ENCODE measurements at regions not wholly inside any gene's neighbourhood (a gene's known extent, or its start where the extent isn't known, plus 50 kb on each side); places are given as distances from the start of the nearest gene placed in this dataset.

DNA sequence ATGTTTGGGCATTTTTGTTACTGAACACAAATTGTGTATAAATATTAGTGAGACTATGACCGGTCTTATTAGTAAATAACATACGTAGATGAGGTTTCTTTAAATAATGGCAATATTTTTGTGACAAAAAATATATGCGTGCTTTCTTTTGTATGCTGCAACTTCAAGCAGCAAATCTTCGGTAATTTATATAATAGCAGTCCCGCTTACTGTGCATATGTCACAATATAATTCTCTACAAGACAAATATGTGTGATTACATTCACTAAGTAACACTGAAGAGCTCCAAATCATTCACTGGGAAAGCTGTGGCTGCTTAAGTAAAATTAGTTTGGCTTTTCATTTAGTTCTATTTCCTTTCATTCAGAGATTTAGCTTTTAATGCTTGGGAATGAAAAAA is 376.0 kb downstream of the CYLC2 start:
- Histone ChIP-seq H3K4me3 (ENCODE audit: low read length) (no peak overlapping the region), H3K79me2 (ENCODE audit: low read length) (no peaks in the 10 kb centered on the region), H3K9me2 (replicated peaks; ENCODE audit: insufficient read depth, low read length) (no peaks in the 10 kb centered on the region), H3K27me3 (ENCODE audit: low read length) (no peaks in the 10 kb centered on the region), H3K36me3 (ENCODE audit: insufficient read depth, low read length) (no peaks in the 10 kb centered on the region), H3K4me1 (ENCODE audit: low read length) (no peaks in the 10 kb centered on the region), H4K20me1 (ENCODE audit: insufficient read depth, low read depth, low read length) (no peaks in the 10 kb centered on the region), H3K9me3 (ENCODE audit: low read length) (peaks cover 10% of the 10 kb centered on the region), H3K27ac (ENCODE audit: low read length) (no peak overlapping the region), H2AFZ (ENCODE audit: low read length) (no peak overlapping the region), H3K4me2 (ENCODE audit: low read depth, low read length, poor library complexity, severe bottlenecking) (no peak overlapping the region), H3K9ac (ENCODE audit: low read length) (no peak overlapping the region)
- DNase-seq = no peak

DNA sequence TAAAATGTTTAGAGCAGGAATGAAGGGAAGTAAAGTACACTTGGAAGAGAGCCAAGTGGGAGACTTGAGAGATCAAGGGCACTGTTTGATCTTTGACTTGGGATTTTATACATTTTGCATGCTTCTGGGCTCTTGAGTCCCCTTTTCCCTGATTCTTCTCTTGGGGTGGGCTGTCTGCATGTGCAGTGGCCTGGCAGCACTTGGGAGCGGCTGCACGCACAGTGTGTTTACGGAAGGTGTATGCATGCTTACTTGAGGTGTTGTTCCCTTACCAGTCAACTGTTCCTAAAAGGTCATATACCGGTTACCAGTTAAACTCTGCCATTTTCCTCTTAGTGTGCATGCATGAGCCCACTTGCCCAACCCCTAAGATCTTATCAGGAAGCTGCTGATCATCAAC is 377.7 kb downstream of the CYLC2 start:
- Histone ChIP-seq H3K9ac (ENCODE audit: low read length) (no peak overlapping the region), H3K4me2 (ENCODE audit: low read depth, low read length, poor library complexity, severe bottlenecking) (no peak overlapping the region), H3K27ac (ENCODE audit: low read length) (no peak overlapping the region), H3K9me3 (ENCODE audit: low read length) (peaks cover 6% of the 10 kb centered on the region), H3K4me1 (ENCODE audit: low read length) (no peaks in the 10 kb centered on the region), H3K4me3 (ENCODE audit: low read length) (no peak overlapping the region), H2AFZ (ENCODE audit: low read length) (no peak overlapping the region), H3K36me3 (ENCODE audit: insufficient read depth, low read length) (no peaks in the 10 kb centered on the region), H3K79me2 (ENCODE audit: low read length) (no peaks in the 10 kb centered on the region), H4K20me1 (ENCODE audit: insufficient read depth, low read depth, low read length) (no peaks in the 10 kb centered on the region), H3K27me3 (ENCODE audit: low read length) (no peaks in the 10 kb centered on the region), H3K9me2 (replicated peaks; ENCODE audit: insufficient read depth, low read length) (no peaks in the 10 kb centered on the region)
- no peak for DNase-seq

- Histone ChIP-seq H4K20me1 (ENCODE audit: insufficient read depth, low read depth, low read length) (no peaks in the 10 kb centered on the region), H3K36me3 (ENCODE audit: insufficient read depth, low read length) (no peaks in the 10 kb centered on the region), H3K27me3 (ENCODE audit: low read length) (no peaks in the 10 kb centered on the region), H3K9ac (ENCODE audit: low read length) (no peak overlapping the region), H3K4me1 (ENCODE audit: low read length) (no peaks in the 10 kb centered on the region), H3K27ac (ENCODE audit: low read length) (no peak overlapping the region), H3K9me3 (ENCODE audit: low read length) (peaks cover 15% of the 10 kb centered on the region; the same call in 1 of the 2 replicates), H2AFZ (ENCODE audit: low read length) (no peak overlapping the region), H3K79me2 (ENCODE audit: low read length) (no peaks in the 10 kb centered on the region), H3K9me2 (replicated peaks; ENCODE audit: insufficient read depth, low read length) (no peaks in the 10 kb centered on the region), H3K4me3 (ENCODE audit: low read length) (no peak overlapping the region), H3K4me2 (ENCODE audit: low read depth, low read length, poor library complexity, severe bottlenecking) (no peak overlapping the region)
- no peak for DNase-seq
Measured at GRCh38 chr9:103377667-103378066, 382.5 kb downstream of the CYLC2 start.

DNA sequence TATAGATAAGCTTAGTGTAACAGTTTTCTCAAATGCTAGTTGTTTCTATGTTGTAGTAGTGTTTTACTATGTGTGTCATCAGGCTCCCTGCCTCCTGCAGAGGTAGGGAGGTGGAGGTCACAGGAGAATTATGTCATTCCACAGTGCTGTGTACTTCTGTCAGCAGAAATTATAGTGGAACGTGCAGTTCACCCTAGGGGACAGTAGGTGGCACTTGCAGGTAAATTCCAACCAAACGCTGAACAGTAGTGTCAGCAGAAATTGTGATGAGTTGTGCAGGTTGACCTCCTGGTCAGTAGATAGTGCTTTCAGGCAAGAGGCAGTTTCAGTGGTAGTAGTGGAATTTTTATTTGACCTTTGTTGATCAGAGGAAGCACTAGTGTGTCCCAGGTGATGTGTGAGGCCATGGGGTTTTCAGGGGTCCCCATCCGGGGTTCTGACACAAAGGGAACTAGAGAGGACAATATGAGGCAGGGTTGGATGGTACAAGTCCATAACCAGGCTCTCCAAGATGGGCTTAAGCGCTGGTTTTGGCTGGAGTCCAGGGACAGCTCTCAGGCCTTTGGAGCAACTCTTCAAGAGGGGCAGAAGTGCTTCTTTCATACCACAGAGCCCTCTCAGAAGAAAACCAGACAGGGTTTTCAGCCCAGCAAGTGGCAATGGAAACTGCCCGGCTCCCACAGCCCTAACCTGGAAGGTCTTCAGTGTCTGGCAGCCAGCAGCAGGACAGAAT is 402.9 kb downstream of the CYLC2 start:
- Histone ChIP-seq H3K79me2 (ENCODE audit: low read length) (no peaks in the 10 kb centered on the region), H3K4me1 (ENCODE audit: low read length) (no peaks in the 10 kb centered on the region), H3K9ac (ENCODE audit: low read length) (no peak overlapping the region), H3K36me3 (ENCODE audit: insufficient read depth, low read length) (no peaks in the 10 kb centered on the region), H3K9me3 (ENCODE audit: low read length) (peaks cover 2% of the 10 kb centered on the region; the same call in 1 of the 2 replicates), H3K27ac (ENCODE audit: low read length) (no peak overlapping the region), H2AFZ (ENCODE audit: low read length) (no peak overlapping the region), H3K27me3 (ENCODE audit: low read length) (no peaks in the 10 kb centered on the region), H4K20me1 (ENCODE audit: insufficient read depth, low read depth, low read length) (no peaks in the 10 kb centered on the region), H3K4me2 (ENCODE audit: low read depth, low read length, poor library complexity, severe bottlenecking) (no peak overlapping the region), H3K9me2 (replicated peaks; ENCODE audit: insufficient read depth, low read length) (no peaks in the 10 kb centered on the region), H3K4me3 (ENCODE audit: low read length) (no peak overlapping the region)
- peak; percentile 71 for DNase-seq

GRCh38 chr9:103399535-103399934 is 404.4 kb downstream of the CYLC2 start:
- no peak overlapping the region for H2AFZ ChIP-seq (ENCODE audit: low read length)
- no peaks in the 10 kb centered on the region for H3K4me1 ChIP-seq (ENCODE audit: low read length)
- H3K36me3 ChIP-seq (ENCODE audit: insufficient read depth, low read length) = no peaks in the 10 kb centered on the region
- H3K27ac ChIP-seq (ENCODE audit: low read length) = no peak overlapping the region
- H3K9ac ChIP-seq (ENCODE audit: low read length) = no peak overlapping the region
- no peak overlapping the region for H3K4me2 ChIP-seq (ENCODE audit: low read depth, low read length, poor library complexity, severe bottlenecking)
- no peaks in the 10 kb centered on the region for H3K79me2 ChIP-seq (ENCODE audit: low read length)
- no peaks in the 10 kb centered on the region for H3K9me2 ChIP-seq (replicated peaks; ENCODE audit: insufficient read depth, low read length)
- no peaks in the 10 kb centered on the region for H3K27me3 ChIP-seq (ENCODE audit: low read length)
- H3K4me3 ChIP-seq (ENCODE audit: low read length) = no peak overlapping the region
- no peak for DNase-seq
- H3K9me3 ChIP-seq (ENCODE audit: low read length) = no peaks in the 10 kb centered on the region; the same call in 1 of the 2 replicates
- no peaks in the 10 kb centered on the region for H4K20me1 ChIP-seq (ENCODE audit: insufficient read depth, low read depth, low read length)

DNA sequence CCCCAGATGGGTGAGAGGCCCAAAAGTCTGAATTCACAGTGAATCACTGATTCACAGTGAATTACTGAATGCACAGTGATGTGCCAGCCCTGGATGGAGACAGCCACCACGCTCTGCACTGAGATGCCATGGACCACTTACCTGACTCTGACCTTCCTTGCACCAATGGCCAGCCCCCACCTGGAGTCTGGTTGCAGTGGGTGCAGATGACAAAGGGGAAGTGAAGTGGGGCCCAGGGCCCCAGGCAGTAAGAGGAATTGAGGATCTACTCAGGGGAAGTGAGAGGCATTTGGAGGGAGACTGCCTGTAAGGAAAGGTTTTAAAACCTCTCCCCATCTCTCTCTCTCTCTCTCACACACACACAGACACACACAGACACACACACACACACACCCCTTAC is 412.1 kb downstream of the CYLC2 start:
- peaks cover 10% of the 10 kb centered on the region; the same call in 1 of the 2 replicates for H3K9me3 ChIP-seq (ENCODE audit: low read length)
- no peaks in the 10 kb centered on the region for H3K79me2 ChIP-seq (ENCODE audit: low read length)
- DNase-seq = no peak
- H3K9me2 ChIP-seq (replicated peaks; ENCODE audit: insufficient read depth, low read length) = no peaks in the 10 kb centered on the region; the same call in 1 of the 2 replicates
- H3K4me3 ChIP-seq (ENCODE audit: low read length) = no peak overlapping the region
- H4K20me1 ChIP-seq (ENCODE audit: insufficient read depth, low read depth, low read length) = no peaks in the 10 kb centered on the region
- no peak overlapping the region for H3K9ac ChIP-seq (ENCODE audit: low read length)
- H3K27me3 ChIP-seq (ENCODE audit: low read length) = no peaks in the 10 kb centered on the region
- H3K4me2 ChIP-seq (ENCODE audit: low read depth, low read length, poor library complexity, severe bottlenecking) = no peak overlapping the region
- no peaks in the 10 kb centered on the region for H3K36me3 ChIP-seq (ENCODE audit: insufficient read depth, low read length)
- H3K27ac ChIP-seq (ENCODE audit: low read length) = no peak overlapping the region
- no peaks in the 10 kb centered on the region for H3K4me1 ChIP-seq (ENCODE audit: low read length)
- H2AFZ ChIP-seq (ENCODE audit: low read length) = no peak overlapping the region

DNA sequence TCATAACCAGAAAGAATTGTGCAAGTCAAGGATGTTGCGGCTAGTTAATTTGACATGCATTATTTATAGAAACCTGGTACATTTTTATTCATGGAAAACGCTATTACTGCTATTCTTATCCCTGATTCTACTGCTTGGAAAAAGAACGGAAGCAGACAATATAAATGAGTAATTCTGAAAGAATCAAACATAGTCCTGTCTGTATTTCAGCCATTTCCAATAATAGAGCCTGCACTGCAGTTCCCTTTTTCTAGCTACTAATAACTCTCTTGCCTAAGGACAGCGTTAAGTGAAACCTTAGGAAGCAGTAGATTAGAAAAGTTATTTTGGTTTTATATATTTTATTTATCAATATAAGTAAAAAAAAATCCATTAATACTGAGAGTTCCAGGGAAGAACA is 414.9 kb downstream of the CYLC2 start:
- H4K20me1 ChIP-seq (ENCODE audit: insufficient read depth, low read depth, low read length) = no peaks in the 10 kb centered on the region
- no peaks in the 10 kb centered on the region; the same call in 1 of the 2 replicates for H3K36me3 ChIP-seq (ENCODE audit: insufficient read depth, low read length)
- no peak overlapping the region for H2AFZ ChIP-seq (ENCODE audit: low read length)
- no peaks in the 10 kb centered on the region; the same call in 1 of the 2 replicates for H3K9me2 ChIP-seq (replicated peaks; ENCODE audit: insufficient read depth, low read length)
- no peak overlapping the region for H3K9ac ChIP-seq (ENCODE audit: low read length)
- no peak for DNase-seq
- no peaks in the 10 kb centered on the region for H3K27me3 ChIP-seq (ENCODE audit: low read length)
- H3K9me3 ChIP-seq (ENCODE audit: low read length) = peaks cover 16% of the 10 kb centered on the region; the same call in 1 of the 2 replicates
- no peaks in the 10 kb centered on the region for H3K4me1 ChIP-seq (ENCODE audit: low read length)
- no peak overlapping the region for H3K4me3 ChIP-seq (ENCODE audit: low read length)
- no peak overlapping the region for H3K4me2 ChIP-seq (ENCODE audit: low read depth, low read length, poor library complexity, severe bottlenecking)
- no peak overlapping the region for H3K27ac ChIP-seq (ENCODE audit: low read length)
- no peaks in the 10 kb centered on the region for H3K79me2 ChIP-seq (ENCODE audit: low read length)

- Histone ChIP-seq H3K9me3 (ENCODE audit: low read length) (peaks cover 30% of the 10 kb centered on the region), H3K4me1 (ENCODE audit: low read length) (no peaks in the 10 kb centered on the region), H3K9ac (ENCODE audit: low read length) (no peak overlapping the region), H3K4me2 (ENCODE audit: low read depth, low read length, poor library complexity, severe bottlenecking) (no peak overlapping the region), H3K79me2 (ENCODE audit: low read length) (no peaks in the 10 kb centered on the region), H2AFZ (ENCODE audit: low read length) (no peak overlapping the region), H3K27ac (ENCODE audit: low read length) (no peak overlapping the region), H3K4me3 (ENCODE audit: low read length) (no peak overlapping the region), H3K27me3 (ENCODE audit: low read length) (no peaks in the 10 kb centered on the region), H3K36me3 (ENCODE audit: insufficient read depth, low read length) (no peaks in the 10 kb centered on the region), H4K20me1 (ENCODE audit: insufficient read depth, low read depth, low read length) (no peaks in the 10 kb centered on the region), H3K9me2 (replicated peaks; ENCODE audit: insufficient read depth, low read length) (no peaks in the 10 kb centered on the region; the same call in 1 of the 2 replicates)
- DNase-seq = no peak
Measured at GRCh38 chr9:103427696-103428095, 432.6 kb downstream of the CYLC2 start.
